ENCODE measurements at regions not wholly inside any gene's neighbourhood (a gene's known extent, or its start where the extent isn't known, plus 50 kb on each side); places are given as distances from the start of the nearest gene placed in this dataset.

GRCh38 chr4:13777341-13777740, 149.8 kb upstream of the BOD1L1 start:
- POLR2A ChIA-PET (ENCODE audit: partially characterized antibody): no interaction called here
- Histone ChIP-seq H3K4me1 (replicated peaks in 1 of 4; ENCODE audit: control insufficient read depth in 3 of 4, insufficient read depth in 4 of 4, low read length in 3 of 4) (no peaks in the 10 kb centered on the region), H3K79me1 (ENCODE audit: low read depth, low read length) (no peaks in the 10 kb centered on the region), H2BK120ac (replicated peaks; ENCODE audit: low read depth, low read length) (no peak overlapping the region), H3K56ac (replicated peaks; ENCODE audit: insufficient read length, low read depth, low read length) (no peak overlapping the region), H2AFZ (ENCODE audit: low read length) (no peak overlapping the region), H3K9me3 (ENCODE audit: insufficient read depth in 2 of 2, low read depth in 1 of 2, low read length in 1 of 2) (peaks cover 11 to 13% of the 10 kb centered on the region in 2 experiments; a peak in 3 of 4 replicates), H3K14ac (ENCODE audit: insufficient read length) (no peak overlapping the region), H2BK20ac (ENCODE audit: low read length) (no peak overlapping the region), H4K20me1 (replicated peaks in 1 of 2; ENCODE audit: control insufficient read depth in 1 of 2, insufficient read depth in 2 of 2, low read length in 2 of 2) (no peaks in the 10 kb centered on the region), H3K23me2 (ENCODE audit: low read depth, low read length) (no peaks in the 10 kb centered on the region), H3K79me2 (ENCODE audit: control insufficient read depth in 1 of 2, insufficient read depth in 2 of 2, low read length in 2 of 2) (no peaks in the 10 kb centered on the region), H3K4me2 (ENCODE audit: insufficient read depth in 1 of 2, low read depth in 2 of 2, low read length in 2 of 2) (no peak overlapping the region), H3K27ac (ENCODE audit: low read depth, low read length) (no peak overlapping the region), H2BK15ac (ENCODE audit: low read length) (no peak overlapping the region), H3K23ac (ENCODE audit: insufficient read length) (no peak overlapping the region), H3K36me3 (ENCODE audit: control insufficient read depth in 2 of 4, insufficient read depth in 4 of 4, low read length in 3 of 4) (no peaks in the 10 kb centered on the region), H3K4ac (replicated peaks; ENCODE audit: insufficient read length, low read depth, low read length) (no peak overlapping the region), H2BK5ac (ENCODE audit: low read depth, low read length) (no peak overlapping the region), H4K5ac (ENCODE audit: insufficient read length, low read depth, low read length) (no peak overlapping the region), H3K27me3 (replicated peaks in 1 of 4; ENCODE audit: control insufficient read depth in 3 of 4, extremely low read depth in 1 of 4, insufficient read depth in 3 of 4, low read length in 3 of 4) (peaks cover 0 to 1% (median 0%) of the 10 kb centered on the region in 4 experiments; a peak in 1 of 7 replicates), H3K4me3 (ENCODE audit: extremely low read depth in 1 of 4, insufficient read depth in 2 of 4, low read depth in 3 of 4, low read length in 4 of 4) (no peak overlapping the region), H4K8ac (ENCODE audit: extremely low read depth, insufficient read depth, low read length) (no peak overlapping the region), H2BK12ac (ENCODE audit: low read depth, low read length) (no peak overlapping the region), H4K91ac (replicated peaks; ENCODE audit: insufficient read length, low read length) (no peak overlapping the region), H3K9ac (replicated peaks in 1 of 4; ENCODE audit: extremely low read depth in 1 of 4, low read depth in 3 of 4, low read length in 3 of 4) (no peak overlapping the region), H2AK5ac (ENCODE audit: low read depth, low read length) (no peak overlapping the region), H3K18ac (ENCODE audit: extremely low read depth, low read length) (no peak overlapping the region)
- CTCF ChIA-PET (ENCODE audit: partially characterized antibody): interaction anchor here (1.1 kb wide), 1 partner anchor 8 kb away, joined by 3 read pairs; no protein-coding TSS in a partner anchor
- no peak for DNase-seq (ENCODE audit: low read depth in 1 of 2, low spot score in 2 of 2)
- TF ChIP-seq EGR1 (IDR thresholded peaks at IDR 0.05; ENCODE audit: borderline replicate concordance, low read depth, low read length): no peak
- no peak for TF ChIP-seq TAF7 (optimal IDR thresholded peaks at IDR 0.05; ENCODE audit: borderline replicate concordance, low read depth, low read length)
- TF ChIP-seq RBBP5 (IDR thresholded peaks at IDR 0.05; ENCODE audit: borderline replicate concordance, low read depth, low read length): no peak
- no peak for TF ChIP-seq CTCF (IDR thresholded peaks at IDR 0.05; ENCODE audit: control extremely low read depth in 1 of 3, insufficient read depth in 1 of 3, low read depth in 1 of 3, low read length in 3 of 3)
- no peak for TF ChIP-seq KDM1A (IDR thresholded peaks at IDR 0.05; ENCODE audit: borderline replicate concordance, low read length)
- TF ChIP-seq RNF2 (IDR thresholded peaks at IDR 0.05; ENCODE audit: borderline replicate concordance, low read depth, low read length, missing control alignments, poor library complexity, severe bottlenecking): no peak
- no peak for TF ChIP-seq ZNF274 (IDR thresholded peaks at IDR 0.05; ENCODE audit: borderline replicate concordance, extremely low read depth, low read length)
- WGBS, 2 experiments (ENCODE audit: extremely low coverage in 1 of 2, insufficient coverage in 1 of 2, insufficient read length in 1 of 2, insufficient replicate concordance in 2 of 2, low coverage in 1 of 2, low lambda C conversion rate in 2 of 2, missing lambda C conversion rate in 1 of 2): 56% methylated on average over 1 of the region's 1 CpG; no CpG with 5 or more reads in 1 of the 2 experiments
- FAIRE-seq: no peak

All from H1 (cell line).